GM10248 (cell line): ENCODE measurements at regions not wholly inside any gene's neighbourhood (a gene's known extent, or its start where the extent isn't known, plus 50 kb on each side); places are given as distances from the start of the nearest gene placed in this dataset.

Source experiments
- CTCF ChIA-PET: fragments of 300-600 bp; sonication (Branson Sonifier 250); formaldehyde crosslinking; extraction: SDS; loops from one replicate; lab custom pipeline; 2021; ENCODE audit warnings: antibody characterized with exemption; lab: Yijun Ruan, JAX
- POLR2A ChIA-PET: fragments of 350-650 bp; sonication (Branson Sonifier 250); formaldehyde crosslinking; extraction: SDS; loops from one replicate; lab custom pipeline; 2020; ENCODE audit warnings: antibody characterized with exemption; lab: Yijun Ruan, JAX
- DNase-seq: peaks from one replicate; pipeline ENCODE4 v3.0.0; 2012; ENCODE audit errors: extremely low spot score
- CTCF ChIP-seq: IDR thresholded peaks from 2 replicates; pipeline ENCODE4 v1.5.1; 2012; ENCODE audit warnings: mild to moderate bottlenecking, low read depth; ENCODE audit errors: extremely low read depth, missing control alignments, control extremely low read depth

- ChIA-PET CTCF (no interaction called here), POLR2A (interaction anchor here (0.5 kb wide), 1 partner anchor 112 kb away, joined by 3 read pairs; no protein-coding TSS in a partner anchor)
- no peak for TF ChIP-seq CTCF
- no peak for DNase-seq
Measured at GRCh38 chr3:181076558-181076957, 87.0 kb upstream of the DNAJC19 start.

GRCh38 chr3:181075098-181075497, 85.6 kb upstream of the DNAJC19 start:
- TF ChIP-seq CTCF, result no peak
- ChIA-PET POLR2A (no interaction called here), CTCF (no interaction called here)
- DNase-seq, result no peak

- no peak for TF ChIP-seq CTCF
- CTCF ChIA-PET, result interaction anchor here (1.4 kb wide), 1 partner anchor 10 kb away, joined by 4 read pairs; no protein-coding TSS in a partner anchor
Measured at GRCh38 chr3:181066143-181067087, 76.9 kb upstream of the DNAJC19 start.

GRCh38 chr3:181056136-181056732, 66.7 kb upstream of the DNAJC19 start:
- CTCF ChIA-PET, result interaction anchor here (1.7 kb wide), 1 partner anchor 9 kb away, joined by 4 read pairs; no protein-coding TSS in a partner anchor
- no peak for TF ChIP-seq CTCF
- POLR2A ChIA-PET, result no interaction called here
- DNase-seq, result no peak

More at GRCh38 chr3:181066143-181067087, 76.9 kb upstream of the DNAJC19 start:
- no peak for DNase-seq
- POLR2A ChIA-PET, result no interaction called here

- CTCF ChIA-PET, result no interaction called here
Measured at GRCh38 chr3:181054538-181054937, 65.0 kb upstream of the DNAJC19 start.

More at GRCh38 chr3:181054538-181054937, 65.0 kb upstream of the DNAJC19 start:
- POLR2A ChIA-PET, result no interaction called here
- no peak for DNase-seq
- no peak for TF ChIP-seq CTCF
